ENCODE measurements at regions not wholly inside any gene's neighbourhood (a gene's known extent, or its start where the extent isn't known, plus 50 kb on each side); places are given as distances from the start of the nearest gene placed in this dataset.

DNA sequence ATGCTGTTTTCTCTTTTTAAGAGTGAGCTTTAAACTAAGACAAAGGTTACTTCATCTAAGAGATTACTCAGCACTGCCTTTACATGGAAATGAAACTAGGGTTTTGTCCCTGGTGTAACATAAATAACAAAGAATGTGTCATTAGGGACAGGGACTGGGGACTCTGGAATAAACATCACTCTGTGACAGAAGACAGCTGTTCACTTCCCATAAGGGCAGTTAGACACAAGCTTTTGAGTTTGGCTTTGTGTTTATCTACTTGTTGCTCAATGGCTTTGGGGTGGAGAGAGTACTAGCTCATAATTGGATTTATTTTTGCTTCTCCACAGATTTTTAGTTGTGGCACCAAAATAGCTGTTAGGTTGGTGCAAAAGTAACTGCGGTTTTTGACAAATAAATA lies 154.5 kb downstream of the OR4C45 start:
- H3K4me3 ChIP-seq: no peak overlapping the region
- DNase-seq (ENCODE audit: low read depth in 1 of 2, low spot score in 1 of 2) (no peak), ATAC-seq (no peak), FAIRE-seq (no peak)
- POLR2A ChIA-PET: no interaction called here
- no peaks in the 10 kb centered on the region for H3K9me3 ChIP-seq
- no peak overlapping the region for H3K27ac ChIP-seq
- CTCF ChIA-PET: no interaction called here
- H3K4me1 ChIP-seq: no peaks in the 10 kb centered on the region
- no peak for TF ChIP-seq EHMT2 (IDR thresholded peaks at IDR 0.05; ENCODE audit: low read depth)
- TF ChIP-seq HOXB13 (CRISPR knock-in tag; IDR thresholded peaks at IDR 0.05; ENCODE audit: low read depth): no peak
- TF ChIP-seq KDM1A (IDR thresholded peaks at IDR 0.05; ENCODE audit: low read depth): no peak
- TF ChIP-seq HOXA7 (CRISPR knock-in tag; IDR thresholded peaks at IDR 0.05): no peak
- TF ChIP-seq, protein P1, sequence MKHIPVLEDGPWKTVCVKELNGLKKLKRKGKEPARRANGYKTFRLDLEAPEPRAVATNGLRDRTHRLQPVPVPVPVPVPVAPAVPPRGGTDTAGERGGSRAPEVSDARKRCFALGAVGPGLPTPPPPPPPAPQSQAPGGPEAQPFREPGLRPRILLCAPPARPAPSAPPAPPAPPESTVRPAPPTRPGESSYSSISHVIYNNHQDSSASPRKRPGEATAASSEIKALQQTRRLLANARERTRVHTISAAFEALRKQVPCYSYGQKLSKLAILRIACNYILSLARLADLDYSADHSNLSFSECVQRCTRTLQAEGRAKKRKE (CRISPR knock-in tag; IDR thresholded peaks at IDR 0.05; ENCODE audit: low read depth): no peak
- TF ChIP-seq CEBPB (IDR thresholded peaks at IDR 0.05): no peak
- no peak for TF ChIP-seq CHD2 (IDR thresholded peaks at IDR 0.05; ENCODE audit: low read length, partially characterized antibody)
- TF ChIP-seq, protein P2, sequence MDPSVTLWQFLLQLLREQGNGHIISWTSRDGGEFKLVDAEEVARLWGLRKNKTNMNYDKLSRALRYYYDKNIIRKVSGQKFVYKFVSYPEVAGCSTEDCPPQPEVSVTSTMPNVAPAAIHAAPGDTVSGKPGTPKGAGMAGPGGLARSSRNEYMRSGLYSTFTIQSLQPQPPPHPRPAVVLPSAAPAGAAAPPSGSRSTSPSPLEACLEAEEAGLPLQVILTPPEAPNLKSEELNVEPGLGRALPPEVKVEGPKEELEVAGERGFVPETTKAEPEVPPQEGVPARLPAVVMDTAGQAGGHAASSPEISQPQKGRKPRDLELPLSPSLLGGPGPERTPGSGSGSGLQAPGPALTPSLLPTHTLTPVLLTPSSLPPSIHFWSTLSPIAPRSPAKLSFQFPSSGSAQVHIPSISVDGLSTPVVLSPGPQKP (IDR thresholded peaks at IDR 0.05; ENCODE audit: low read depth, low read length): no peak
- TF ChIP-seq, protein P3, sequence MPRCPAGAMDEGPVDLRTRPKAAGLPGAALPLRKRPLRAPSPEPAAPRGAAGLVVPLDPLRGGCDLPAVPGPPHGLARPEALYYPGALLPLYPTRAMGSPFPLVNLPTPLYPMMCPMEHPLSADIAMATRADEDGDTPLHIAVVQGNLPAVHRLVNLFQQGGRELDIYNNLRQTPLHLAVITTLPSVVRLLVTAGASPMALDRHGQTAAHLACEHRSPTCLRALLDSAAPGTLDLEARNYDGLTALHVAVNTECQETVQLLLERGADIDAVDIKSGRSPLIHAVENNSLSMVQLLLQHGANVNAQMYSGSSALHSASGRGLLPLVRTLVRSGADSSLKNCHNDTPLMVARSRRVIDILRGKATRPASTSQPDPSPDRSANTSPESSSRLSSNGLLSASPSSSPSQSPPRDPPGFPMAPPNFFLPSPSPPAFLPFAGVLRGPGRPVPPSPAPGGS (IDR thresholded peaks at IDR 0.05): no peak
- no peak for TF ChIP-seq RFX5 (IDR thresholded peaks at IDR 0.05)
- TF ChIP-seq BHLHE40 (IDR thresholded peaks at IDR 0.05; ENCODE audit: low read depth, low read length): no peak
- TF ChIP-seq, protein P4, sequence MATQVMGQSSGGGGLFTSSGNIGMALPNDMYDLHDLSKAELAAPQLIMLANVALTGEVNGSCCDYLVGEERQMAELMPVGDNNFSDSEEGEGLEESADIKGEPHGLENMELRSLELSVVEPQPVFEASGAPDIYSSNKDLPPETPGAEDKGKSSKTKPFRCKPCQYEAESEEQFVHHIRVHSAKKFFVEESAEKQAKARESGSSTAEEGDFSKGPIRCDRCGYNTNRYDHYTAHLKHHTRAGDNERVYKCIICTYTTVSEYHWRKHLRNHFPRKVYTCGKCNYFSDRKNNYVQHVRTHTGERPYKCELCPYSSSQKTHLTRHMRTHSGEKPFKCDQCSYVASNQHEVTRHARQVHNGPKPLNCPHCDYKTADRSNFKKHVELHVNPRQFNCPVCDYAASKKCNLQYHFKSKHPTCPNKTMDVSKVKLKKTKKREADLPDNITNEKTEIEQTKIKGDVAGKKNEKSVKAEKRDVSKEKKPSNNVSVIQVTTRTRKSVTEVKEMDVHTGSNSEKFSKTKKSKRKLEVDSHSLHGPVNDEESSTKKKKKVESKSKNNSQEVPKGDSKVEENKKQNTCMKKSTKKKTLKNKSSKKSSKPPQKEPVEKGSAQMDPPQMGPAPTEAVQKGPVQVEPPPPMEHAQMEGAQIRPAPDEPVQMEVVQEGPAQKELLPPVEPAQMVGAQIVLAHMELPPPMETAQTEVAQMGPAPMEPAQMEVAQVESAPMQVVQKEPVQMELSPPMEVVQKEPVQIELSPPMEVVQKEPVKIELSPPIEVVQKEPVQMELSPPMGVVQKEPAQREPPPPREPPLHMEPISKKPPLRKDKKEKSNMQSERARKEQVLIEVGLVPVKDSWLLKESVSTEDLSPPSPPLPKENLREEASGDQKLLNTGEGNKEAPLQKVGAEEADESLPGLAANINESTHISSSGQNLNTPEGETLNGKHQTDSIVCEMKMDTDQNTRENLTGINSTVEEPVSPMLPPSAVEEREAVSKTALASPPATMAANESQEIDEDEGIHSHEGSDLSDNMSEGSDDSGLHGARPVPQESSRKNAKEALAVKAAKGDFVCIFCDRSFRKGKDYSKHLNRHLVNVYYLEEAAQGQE (IDR thresholded peaks at IDR 0.05): no peak
- TF ChIP-seq TFCP2L1 (CRISPR knock-in tag; IDR thresholded peaks at IDR 0.05): no peak
- 0% methylated on average over 1 of the region's 1 CpG for WGBS (ENCODE audit: missing lambda C conversion rate)
- no peak overlapping the region for H3K4me2 ChIP-seq

DNA sequence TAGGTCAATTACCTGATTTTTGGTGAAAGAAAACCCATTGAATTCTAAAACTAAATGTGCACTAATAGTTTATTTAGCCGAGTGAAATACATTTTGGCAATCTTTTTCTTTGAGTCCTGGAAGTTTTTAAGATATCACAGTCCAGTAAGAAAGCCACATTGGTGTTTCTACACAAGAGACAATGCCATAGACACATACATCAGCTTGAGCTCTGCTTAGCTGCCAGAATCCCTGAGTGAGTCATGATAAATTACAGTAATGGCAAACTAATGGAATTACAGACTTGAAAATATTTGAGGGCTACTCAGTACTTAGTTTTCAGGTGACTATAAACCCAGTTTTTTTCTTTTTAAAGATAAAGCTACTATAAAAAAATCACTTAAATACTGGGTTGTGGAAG lies 155.4 kb downstream of the OR4C45 start:
- no peak for TF ChIP-seq RNF2 (IDR thresholded peaks at IDR 0.05; ENCODE audit: borderline replicate concordance, low read depth)
- TF ChIP-seq, protein P1 (CRISPR knock-in tag; IDR thresholded peaks at IDR 0.05; ENCODE audit: low read depth): no peak
- no peak for TF ChIP-seq BHLHE40 (IDR thresholded peaks at IDR 0.05; ENCODE audit: low read depth, low read length)
- no peak for TF ChIP-seq GATA3 (IDR thresholded peaks at IDR 0.05; ENCODE audit: borderline replicate concordance)
- no peak for TF ChIP-seq NFE2L2 (conservative IDR thresholded peaks at IDR 0.05; ENCODE audit: low read length)
- TF ChIP-seq CHD4 (IDR thresholded peaks at IDR 0.05; ENCODE audit: borderline replicate concordance): no peak
- no peak for TF ChIP-seq MAZ (IDR thresholded peaks at IDR 0.05; ENCODE audit: borderline replicate concordance, low read depth, low read length)
- no peak for TF ChIP-seq FOSL2 (IDR thresholded peaks at IDR 0.05)
- no peak for TF ChIP-seq FOSL2 (CRISPR knock-in tag; IDR thresholded peaks at IDR 0.05)
- TF ChIP-seq, protein P4 (IDR thresholded peaks at IDR 0.05): no peak
- TF ChIP-seq HDAC2 (IDR thresholded peaks at IDR 0.05): no peak
- TF ChIP-seq, protein P5, sequence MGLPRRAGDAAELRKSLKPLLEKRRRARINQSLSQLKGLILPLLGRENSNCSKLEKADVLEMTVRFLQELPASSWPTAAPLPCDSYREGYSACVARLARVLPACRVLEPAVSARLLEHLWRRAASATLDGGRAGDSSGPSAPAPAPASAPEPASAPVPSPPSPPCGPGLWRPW (IDR thresholded peaks at IDR 0.05): no peak
- no peak for TF ChIP-seq HOXB13 (CRISPR knock-in tag; IDR thresholded peaks at IDR 0.05; ENCODE audit: low read depth)
- TF ChIP-seq ZSCAN20 (CRISPR knock-in tag; IDR thresholded peaks at IDR 0.05): no peak
- H3K9me3 ChIP-seq: no peaks in the 10 kb centered on the region
- DNase-seq (ENCODE audit: low read depth in 1 of 2, low spot score in 1 of 2): no peak
- H3K27ac ChIP-seq: no peak overlapping the region
- ATAC-seq: no peak
- no peak overlapping the region for H3K4me2 ChIP-seq
- H3K4me3 ChIP-seq: no peak overlapping the region
- 3% methylated on average over 1 of the region's 1 CpG for WGBS (ENCODE audit: missing lambda C conversion rate)
- POLR2A ChIA-PET: no interaction called here
- no peak for FAIRE-seq
- CTCF ChIA-PET: no interaction called here
- H3K4me1 ChIP-seq: no peaks in the 10 kb centered on the region

Data from A549 (cell line).